ENCODE measurements at regions not wholly inside any gene's neighbourhood (a gene's known extent, or its start where the extent isn't known, plus 50 kb on each side); places are given as distances from the start of the nearest gene placed in this dataset.
A peak's percentile ranks its signal among the peaks of the same experiment; 100 is the strongest.

DNA sequence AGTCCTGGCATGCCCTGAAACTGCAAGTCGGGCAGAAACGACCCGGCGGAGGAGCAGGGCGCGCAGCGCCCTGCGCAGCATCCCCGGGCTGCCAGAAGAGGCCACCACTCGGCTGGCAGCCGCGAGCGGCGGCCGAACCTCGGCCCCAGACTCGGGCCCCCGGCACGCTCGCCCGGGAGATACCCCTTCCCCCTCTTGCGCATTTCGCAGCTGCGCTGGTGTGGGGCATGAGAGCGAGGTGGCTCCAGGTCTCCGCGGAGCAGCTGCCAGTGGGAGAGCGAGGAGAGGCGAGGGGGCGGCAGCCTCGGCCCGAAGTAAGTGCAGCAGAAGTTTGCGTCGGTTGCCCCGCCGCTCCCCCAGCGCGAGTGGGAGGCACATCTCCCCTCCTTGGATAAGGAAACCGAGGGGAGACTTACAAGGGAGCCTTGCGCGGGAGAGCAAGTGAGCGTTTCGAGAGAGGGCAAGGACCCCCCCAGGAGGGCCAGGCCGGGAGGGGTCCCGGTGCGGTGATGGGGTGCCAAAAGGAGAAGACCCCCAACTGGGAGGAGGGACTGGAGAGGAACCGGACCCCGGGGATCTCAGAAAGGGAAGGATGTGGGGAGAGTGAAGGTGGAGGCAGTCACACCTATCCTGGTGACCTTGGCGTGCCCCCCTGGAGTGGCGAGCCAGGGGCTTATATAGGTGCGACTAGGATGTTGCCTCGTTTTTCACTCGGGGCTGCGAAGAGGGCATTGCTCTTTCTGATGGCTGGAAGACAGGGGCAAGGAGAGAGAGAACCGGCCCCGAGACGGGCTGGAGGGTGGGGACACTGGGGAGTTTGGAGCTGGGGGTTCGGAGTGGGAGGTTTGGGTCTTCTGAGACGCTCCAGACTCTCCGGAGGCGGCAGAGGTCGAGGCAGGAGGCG, 256.3 kb downstream of the OTUD1 start (continued):
- TF ChIP-seq RNF2 (IDR thresholded peaks at IDR 0.05; ENCODE audit: borderline replicate concordance, low read depth, low read length, missing control alignments, poor library complexity, severe bottlenecking) (no peak), SIN3A (conservative IDR thresholded peaks at IDR 0.05 in 1 of 2, IDR thresholded peaks at IDR 0.05 in 1 of 2; ENCODE audit: low read depth in 1 of 2, low read length in 2 of 2) (no peak), SRF (IDR thresholded peaks at IDR 0.05; ENCODE audit: low read depth, low read length) (no peak), GABPA (IDR thresholded peaks at IDR 0.05; ENCODE audit: borderline replicate concordance, insufficient read depth, low read length) (peak; percentile 39; the same call in 1 of the 2 replicates), CTBP2 (IDR thresholded peaks at IDR 0.05; ENCODE audit: borderline replicate concordance, insufficient read depth, insufficient read length, low read length) (no peak), TAF7 (optimal IDR thresholded peaks at IDR 0.05; ENCODE audit: borderline replicate concordance, low read depth, low read length) (no peak), SUZ12 (IDR thresholded peaks at IDR 0.05; ENCODE audit: low read length) (peak; percentile 75), RAD21 (IDR thresholded peaks at IDR 0.05 in 1 of 2, conservative IDR thresholded peaks at IDR 0.05 in 1 of 2; ENCODE audit: low read depth in 2 of 2, low read length in 2 of 2) (peak; percentile 4 to 21; a peak in 2 of 4 replicates), EZH2 (IDR thresholded peaks at IDR 0.05; ENCODE audit: low read depth, low read length, severe bottlenecking) (peak; percentile 80)
- TF ChIP-seq, protein P1, sequence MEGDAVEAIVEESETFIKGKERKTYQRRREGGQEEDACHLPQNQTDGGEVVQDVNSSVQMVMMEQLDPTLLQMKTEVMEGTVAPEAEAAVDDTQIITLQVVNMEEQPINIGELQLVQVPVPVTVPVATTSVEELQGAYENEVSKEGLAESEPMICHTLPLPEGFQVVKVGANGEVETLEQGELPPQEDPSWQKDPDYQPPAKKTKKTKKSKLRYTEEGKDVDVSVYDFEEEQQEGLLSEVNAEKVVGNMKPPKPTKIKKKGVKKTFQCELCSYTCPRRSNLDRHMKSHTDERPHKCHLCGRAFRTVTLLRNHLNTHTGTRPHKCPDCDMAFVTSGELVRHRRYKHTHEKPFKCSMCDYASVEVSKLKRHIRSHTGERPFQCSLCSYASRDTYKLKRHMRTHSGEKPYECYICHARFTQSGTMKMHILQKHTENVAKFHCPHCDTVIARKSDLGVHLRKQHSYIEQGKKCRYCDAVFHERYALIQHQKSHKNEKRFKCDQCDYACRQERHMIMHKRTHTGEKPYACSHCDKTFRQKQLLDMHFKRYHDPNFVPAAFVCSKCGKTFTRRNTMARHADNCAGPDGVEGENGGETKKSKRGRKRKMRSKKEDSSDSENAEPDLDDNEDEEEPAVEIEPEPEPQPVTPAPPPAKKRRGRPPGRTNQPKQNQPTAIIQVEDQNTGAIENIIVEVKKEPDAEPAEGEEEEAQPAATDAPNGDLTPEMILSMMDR (IDR thresholded peaks at IDR 0.05; ENCODE audit: control extremely low read depth in 1 of 3, insufficient read depth in 1 of 3, low read depth in 1 of 3, low read length in 3 of 3) = peak in 2 of 3 experiments; percentile 23 to 27; a peak in 3 of 4 replicates
